Activated T-cell treated with anti-CD3 and anti-CD28 coated beads for 48 hours (primary cell): ENCODE measurements at regions not wholly inside any gene's neighbourhood (a gene's known extent, or its start where the extent isn't known, plus 50 kb on each side); places are given as distances from the start of the nearest gene placed in this dataset.

ENCODE experiments used
- DNase-seq: peaks from one replicate; pipeline ENCODE4 v3.0.0-alpha.2; 2020; ENCODE audit warnings: low read depth

DNA sequence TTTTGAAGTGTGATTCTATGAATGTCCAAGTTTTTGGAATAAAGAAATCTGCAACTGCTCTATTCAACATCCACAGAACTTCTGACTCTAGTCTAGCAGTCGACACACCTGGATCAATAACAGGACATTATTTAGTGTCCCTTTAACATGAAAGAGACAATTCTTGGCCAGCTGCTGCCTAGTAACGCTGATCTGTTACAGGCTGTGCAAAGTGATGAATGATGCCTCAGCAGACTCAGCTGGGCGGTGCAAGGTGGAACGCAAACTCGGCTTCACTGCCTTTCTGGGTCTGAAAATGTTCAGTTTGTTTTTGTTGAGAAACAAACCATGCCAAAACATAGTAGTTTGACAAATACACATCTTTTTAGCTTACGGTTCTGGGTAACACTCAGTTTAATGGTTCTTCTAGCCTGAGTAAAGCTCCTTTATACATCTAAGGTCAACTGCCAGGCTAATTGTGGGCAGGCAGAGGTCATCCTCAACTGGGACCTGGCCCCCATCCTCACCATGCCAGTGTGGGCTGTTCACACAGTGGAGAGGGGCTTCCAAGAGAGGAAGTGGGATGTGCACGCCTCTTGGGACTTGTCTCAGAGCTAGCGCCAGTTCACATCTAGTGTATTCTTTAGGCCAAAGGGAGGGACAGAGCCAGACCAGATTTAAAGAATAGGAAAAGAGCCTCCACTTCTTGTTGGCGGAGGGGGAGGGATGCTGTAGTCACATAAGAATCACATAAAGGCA is 879.7 kb downstream of the QKI start:
- no peak for DNase-seq

DNA sequence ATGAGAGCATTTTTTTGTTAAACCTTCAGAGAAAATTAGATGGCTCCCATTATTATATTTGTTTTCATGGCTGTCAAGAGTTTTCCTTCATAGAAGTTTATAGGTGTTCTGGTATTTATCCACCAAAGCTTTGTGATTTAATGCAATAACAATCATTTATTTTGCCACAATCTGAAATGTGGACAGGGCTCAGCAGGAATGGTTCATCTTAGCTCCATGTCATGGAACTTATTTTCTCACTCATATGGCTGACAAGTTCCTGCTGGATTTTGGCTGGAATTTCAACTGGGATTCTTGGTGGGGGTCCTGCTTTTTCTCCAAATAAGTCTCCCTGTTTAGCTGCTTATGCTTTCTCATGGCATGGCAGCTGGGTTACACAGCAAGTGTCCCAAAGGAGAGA is 876.7 kb downstream of the QKI start:
- no peak for DNase-seq

DNA sequence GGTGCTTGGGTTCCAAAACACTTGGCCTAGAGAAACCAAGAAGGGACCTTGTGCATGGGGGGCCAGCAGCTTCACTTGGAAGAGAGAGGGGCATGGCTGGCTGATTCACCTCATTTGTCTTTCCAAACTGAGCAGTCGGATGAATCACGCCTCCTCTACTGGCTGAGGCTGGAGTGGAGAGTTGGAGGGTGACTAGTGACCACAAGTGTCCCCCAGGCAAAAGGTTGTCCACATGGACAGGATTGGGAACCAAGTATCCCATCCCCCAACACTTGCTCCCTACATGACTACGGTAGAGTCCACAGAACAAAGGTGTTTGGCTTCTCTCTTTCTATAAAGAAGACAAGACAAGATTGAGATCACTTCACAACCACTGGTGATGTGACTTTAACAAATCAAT is 875.6 kb downstream of the QKI start:
- no peak for DNase-seq

DNA sequence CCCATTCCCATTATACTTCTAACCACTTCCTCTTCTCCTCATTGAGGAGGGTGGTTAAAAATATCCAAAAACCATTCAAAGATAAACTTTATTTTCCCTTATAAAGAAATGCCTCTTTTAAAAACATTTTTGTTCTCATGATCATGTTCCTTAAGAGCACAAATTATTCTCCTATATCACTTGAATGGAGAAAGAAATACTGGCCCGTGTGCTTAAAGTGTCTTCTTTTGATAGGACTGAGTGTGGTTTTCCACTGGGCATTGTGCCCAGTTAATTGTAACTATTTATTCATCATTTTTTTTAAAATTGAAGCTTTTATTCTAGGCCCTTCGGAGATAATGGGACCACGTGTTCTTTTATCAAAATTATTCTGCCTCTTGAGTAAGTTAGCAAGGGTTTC is 871.5 kb downstream of the QKI start:
- no peak for DNase-seq

DNA sequence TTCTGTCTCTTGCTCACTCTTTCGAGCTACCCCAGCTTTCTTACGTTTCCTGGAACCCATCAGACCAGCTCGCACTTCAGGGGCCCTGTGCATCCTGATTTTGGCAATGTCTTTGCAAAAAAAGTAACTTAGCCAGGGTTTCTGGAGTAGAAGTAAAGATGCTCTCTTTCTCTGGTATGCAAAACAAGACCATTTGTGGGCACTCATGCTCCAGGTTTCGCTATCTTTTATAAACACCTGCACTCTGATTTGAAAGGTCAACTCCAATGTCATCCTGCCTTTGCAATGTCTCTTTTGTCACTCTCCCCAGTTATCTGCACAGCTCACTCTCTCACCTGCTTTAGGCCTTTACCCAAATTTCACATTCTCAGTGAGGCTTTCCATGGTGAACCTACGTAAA is 869.1 kb downstream of the QKI start:
- DNase-seq, result no peak

DNA sequence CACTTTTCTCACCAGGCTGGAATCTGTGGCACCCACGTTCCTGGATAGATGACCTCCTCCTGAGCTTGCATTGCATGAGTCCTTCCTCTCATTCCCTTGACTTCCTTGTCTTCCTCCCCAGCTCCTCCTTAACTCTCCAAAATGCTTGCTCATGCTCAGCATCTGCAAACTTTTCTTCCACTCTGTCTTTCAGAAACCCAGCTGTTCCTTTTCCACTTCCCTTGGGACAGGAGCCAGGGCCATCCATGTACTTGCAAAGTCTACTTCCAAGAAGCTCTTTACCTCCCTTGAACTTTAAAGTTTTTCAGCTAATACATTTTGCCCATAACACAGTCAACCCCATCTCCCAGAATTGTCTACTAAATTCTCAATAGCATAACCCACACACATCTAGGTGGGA is 861.7 kb downstream of the QKI start:
- no peak for DNase-seq

DNA sequence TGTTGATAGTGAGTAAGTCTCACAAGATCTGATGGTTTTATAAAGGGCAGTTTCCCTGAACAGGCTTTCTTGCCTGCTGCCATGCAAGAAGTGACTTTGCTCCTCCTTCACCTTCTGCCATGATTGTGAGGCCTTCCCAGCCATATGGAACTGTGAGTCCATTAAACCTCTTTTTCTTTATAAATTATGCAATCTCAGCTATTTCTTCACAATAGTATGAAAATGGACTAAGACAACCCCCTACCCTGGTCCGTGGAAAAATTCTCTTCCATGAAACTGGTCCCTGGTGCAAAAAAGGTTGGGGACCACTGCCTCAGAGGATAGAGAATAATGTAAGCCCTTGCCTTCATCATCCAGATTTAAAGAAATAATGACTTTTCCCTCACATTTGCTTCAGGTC is 861.3 kb downstream of the QKI start:
- no peak for DNase-seq

DNA sequence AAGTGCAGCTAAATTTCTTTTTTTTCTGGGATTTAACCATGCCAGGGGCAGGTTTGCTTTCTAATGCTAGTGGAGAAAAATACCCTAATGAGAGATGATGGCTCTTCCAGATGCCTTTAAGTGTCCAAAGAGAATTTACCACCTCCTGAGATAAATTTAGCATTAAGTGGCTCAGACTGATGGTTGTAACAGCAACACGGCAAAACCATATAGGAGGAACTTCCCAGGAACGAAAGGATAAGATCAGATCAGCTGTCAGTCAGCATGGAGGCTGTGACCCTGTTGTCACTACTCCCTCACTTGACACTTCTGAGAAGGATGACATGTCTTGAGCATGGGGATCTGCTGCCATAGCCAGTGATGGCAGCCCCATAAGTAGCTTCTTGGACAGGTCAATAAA is 860.0 kb downstream of the QKI start:
- DNase-seq, result no peak

DNA sequence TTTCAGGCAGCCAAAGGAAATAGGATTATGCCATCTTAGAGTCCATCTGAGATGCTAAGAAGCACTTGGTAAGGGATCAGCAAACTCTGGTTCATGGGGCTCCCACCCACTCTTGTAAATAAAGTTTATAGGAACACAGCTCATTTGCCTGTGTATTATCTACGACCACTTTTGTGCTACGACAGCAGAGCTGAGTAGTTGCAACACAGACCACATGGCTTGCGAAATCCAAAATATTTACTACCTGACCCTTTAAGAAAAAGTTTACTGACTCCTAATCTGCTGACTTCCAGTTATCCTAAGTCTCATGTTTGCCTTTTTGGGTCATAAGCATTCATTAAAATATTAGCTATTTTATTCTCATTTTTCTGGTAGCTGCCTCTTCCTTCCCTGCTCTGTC is 859.0 kb downstream of the QKI start:
- no peak for DNase-seq

DNA sequence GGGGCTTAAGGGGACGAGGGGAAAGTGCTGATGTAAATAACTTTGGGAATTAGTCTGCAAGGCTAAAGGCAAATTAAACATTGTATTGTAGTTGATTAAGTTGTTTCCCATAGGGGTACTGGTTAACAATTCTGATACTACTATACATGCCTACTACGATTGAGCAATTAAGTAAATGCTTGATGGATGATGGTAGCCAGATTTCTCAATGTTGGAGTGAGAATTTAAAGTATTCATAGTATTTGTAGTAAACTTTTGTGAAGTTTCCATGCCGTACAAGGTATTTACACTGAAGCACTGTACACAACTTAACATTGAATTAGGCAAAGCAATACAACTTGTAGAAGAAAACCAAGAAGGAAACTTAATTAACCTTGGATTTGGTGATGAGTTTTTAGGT is 852.3 kb downstream of the QKI start:
- DNase-seq, result no peak

DNA sequence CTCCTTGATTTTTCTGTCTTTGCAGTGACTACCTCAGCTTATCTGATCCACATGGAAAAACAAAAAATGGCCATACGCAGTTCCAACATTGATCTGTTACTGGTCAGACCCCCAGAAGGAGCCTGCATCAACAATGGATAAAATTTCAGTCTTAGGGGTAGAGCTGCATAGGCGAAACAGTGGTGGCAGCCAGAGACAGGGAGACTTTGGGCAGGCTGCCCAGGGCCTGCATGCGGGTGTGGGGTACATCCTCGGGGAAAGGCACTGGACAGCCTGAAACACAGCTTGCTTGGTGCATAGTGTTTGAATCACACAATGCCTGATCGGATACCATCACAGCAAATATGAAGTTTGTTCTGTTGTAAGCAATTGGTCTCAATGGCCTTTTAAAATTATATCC is 847.8 kb downstream of the QKI start:
- DNase-seq, result no peak

DNA sequence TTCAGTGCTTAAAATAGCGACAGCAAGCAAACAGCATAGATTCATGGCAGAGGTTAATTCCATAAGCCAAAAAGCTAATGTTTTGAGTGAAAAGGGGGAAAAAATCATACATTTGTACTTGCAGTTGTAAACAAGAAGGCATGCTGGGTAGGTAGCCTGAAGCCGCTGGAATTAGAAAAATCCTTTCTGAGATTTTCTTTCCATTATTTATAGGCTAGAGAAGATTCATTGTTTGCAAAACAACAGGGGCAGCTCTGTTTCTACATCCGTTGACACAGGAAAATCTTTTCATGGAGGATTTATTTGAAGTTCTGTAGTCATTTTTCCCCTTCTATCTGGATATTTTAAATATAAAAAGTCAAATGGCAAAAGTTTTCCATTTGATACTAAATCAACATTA is 843.9 kb downstream of the QKI start:
- DNase-seq, result no peak

DNA sequence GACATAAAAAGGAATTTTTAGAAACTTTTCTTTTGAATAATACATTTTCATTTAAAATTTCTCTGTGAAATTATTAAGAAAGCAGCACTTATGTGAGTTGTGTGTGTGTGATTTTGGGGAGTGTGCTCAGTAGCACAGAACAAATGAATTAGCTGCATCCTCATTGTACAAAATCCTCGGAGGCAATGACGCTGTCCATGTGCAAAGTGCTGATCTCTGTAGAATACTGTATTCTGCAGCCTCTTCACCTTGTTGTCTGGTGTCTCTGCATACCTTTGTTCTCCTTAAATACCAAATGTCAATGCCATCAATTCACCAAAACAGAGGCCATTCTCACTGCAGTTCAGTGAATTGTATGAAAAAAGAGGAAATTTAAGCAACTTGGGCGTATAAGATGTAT is 838.4 kb downstream of the QKI start:
- DNase-seq, result no peak

DNA sequence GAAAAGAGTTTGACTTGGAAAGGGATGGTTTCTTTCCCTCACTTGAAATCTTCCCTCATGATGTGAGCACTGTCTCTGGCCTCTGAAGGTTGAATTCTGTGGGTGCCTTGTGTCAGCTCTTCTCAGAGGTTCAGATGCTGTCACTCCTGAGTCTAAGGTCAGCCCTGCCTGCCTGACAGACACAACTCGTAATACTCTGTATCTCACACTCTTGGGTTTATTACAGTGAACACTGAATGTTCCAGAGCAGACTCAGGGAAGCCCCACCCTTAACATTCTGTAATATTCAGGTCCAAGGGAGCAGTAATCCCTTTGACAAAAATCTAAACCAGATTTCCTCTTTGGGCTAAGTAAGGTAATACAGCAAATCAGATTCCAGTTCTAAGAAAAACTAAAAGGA is 837.8 kb downstream of the QKI start:
- no peak for DNase-seq

DNA sequence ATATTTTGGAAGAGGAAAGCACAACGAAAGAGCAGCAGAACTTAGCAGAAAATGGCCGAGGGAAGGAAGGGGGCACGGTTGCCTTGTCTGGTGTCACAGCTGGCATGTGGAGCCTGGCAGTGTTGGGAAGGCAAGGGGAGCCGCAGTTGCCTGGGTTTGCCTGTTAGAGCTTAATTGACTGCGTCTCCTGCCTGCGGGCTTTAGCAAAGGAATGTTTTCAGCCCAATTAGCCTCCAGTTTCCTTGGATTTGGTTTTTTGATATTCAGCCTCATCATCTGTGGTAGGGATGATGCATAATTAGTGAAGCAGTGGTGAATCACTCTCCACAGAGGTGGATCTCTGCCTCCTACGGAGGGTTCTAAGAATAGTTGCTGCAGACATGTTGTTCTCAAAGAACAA is 832.6 kb downstream of the QKI start:
- DNase-seq, result no peak

DNA sequence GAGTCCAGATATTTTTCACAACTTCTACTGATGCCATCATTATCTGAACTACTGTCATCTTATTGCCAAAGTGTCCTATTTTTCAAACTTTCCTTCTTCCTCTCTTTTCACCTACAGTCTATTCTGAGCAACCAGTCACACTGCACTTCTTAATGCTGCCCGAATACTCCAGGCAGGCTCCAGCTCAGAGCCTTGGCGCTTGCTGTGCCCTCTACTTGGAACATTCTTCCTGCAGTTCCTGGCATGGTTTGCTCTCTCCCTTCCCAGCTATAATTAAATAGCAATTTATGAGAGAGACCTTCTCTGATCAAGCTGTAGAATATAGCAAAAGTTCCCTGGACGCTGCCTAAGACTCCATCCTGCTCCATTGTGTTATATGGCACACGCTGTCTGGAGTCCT is 831.6 kb downstream of the QKI start:
- no peak for DNase-seq

DNA sequence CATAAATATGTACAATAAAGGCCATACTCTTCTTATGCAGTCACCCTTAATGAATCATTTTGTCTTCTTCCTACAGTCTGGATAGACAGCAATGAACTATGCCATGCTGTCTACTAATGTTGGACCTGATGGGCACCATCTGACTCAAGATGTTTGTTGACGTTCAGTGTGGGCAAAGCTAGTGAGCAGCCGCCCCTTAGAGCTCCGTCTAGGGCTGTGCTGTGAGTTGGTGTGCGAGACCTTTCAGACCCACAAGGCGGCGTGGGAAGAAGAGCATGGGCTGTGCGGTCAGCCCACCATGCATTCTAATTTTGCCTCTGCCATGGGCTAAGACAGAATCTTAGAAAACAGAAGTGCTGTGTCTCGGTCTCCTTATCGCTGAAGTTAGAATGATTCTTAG is 829.4 kb downstream of the QKI start:
- DNase-seq, result no peak

DNA sequence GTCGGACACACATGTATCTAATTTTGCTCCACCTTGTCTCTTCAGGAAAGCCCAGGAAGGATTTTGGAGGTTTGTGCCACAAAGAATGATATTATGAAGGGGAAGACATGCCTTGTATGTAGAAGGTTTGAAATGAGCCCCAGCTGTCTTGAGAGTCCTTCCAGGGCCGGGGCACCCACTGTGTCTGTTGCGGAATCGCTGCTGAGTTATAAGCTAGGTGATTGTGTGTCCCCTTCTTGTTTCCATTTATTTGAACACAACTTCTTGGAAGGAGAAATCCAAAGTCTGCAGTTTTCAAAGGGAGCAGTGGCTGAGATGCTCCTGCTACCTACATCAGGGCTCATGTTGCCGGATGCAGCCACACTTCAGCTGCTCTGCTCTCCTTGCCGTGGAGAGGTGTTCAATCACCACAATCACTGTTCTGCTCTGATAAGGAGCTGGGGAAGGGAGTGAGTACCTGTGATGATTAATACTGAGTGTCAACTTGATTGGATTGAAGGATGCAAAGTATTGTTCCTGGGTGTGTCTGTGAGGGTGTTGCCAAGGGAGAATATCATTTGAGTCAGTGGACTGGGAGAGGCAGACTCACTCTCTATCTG is 828.6 kb downstream of the QKI start:
- no peak for DNase-seq

DNA sequence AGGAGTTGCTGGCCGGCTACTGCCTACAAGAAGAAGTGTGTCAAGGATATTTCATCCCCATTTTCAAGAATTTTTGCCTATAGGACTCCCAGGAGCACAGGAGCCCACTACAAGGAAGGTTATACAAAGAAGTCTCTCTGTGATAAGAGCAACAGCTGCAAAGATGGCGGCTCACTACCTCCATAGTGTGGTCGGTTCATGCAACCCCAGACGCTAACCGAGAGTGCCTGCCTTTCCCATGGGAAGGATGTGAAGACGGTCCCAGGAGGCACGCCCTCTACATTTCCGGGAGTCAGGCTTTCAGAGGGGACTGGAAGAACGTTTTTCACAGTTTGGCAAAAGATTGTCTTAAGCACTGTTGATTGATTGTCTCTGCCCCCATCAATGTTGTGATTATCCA is 816.3 kb downstream of the QKI start:
- no peak for DNase-seq

DNA sequence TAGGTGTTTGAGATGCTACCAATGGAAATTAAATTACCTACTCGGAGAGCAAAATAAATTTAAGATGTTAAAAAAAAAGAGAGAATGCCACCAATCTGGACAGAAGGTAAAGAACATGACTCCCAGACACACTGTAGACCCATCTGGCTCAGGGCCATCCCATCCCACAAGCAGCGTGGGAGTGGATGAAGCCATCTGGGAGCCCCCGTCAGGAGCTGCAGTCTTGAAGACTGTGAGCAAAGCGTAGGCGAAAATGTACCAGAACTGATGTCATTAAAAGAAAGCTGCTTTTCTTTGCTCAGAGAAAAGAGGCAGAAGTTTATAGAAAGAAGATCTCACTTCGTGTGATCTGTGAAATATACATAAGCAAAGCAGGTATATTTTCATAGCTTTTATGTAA is 815.7 kb downstream of the QKI start:
- DNase-seq, result no peak

DNA sequence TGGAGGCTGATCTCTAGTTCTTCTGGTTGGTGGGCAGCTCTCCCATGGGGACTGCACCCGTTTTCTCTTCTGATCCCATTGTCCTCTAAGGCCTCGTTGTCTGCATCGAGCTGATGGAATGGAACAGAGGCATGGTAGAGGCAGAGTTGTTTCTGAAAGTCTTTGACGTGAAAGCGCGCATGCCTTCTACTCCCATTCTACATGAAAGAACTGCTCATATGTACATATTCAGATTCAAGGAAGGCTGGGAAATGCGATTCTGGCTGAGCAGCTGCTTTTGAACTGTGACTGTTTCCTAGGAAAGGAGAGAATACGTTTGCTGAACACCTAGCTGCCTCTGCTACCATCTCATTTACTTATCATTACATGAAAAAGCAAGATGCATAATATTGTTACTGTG is 815.2 kb downstream of the QKI start:
- no peak for DNase-seq

DNA sequence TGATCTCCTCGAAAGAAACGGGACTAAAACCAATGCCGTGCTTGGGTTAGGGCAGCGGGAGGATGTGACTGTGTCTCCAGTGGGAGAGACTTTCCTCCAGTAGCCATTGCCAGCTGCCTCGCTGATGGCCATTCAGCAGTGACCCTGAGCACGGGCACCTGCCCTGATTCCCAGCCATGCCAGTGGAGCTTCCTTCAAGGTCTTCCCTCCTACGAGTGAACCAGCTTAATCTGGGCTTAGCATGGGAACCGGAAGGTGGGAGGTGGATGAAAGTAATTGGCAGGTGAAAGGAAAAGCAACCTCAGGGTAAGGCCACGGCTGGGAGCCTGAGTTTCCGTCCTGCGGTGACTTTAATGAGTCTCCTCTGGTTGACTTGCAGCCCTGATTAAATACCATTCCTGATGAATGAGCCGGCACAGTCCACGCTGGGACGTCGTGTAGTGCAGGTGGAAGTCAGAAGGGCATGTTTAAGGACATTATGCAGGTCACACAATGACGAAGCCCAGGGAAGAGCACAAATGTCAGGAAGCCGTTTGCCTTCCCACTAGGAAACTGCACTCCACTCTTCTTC is 813.5 kb downstream of the QKI start:
- DNase-seq, result no peak

DNA sequence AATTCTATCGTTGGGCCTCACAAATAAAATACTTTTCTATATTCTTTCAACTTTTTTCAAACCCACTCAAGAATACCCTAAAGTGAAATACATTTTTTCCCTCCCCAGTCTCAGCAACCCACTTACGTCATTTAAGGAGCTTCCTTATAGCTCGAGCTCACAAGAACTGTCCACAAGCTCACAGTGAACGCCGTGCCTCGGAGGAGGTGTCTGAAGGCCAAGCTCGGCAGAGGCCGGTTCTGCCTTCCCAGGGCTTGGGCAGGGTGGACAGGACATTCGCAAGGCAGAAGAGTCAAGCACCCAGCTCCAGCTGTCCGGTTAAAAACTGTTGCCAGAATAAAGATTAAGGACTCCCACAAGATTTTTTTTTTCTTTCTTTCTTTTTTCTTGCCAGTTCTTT is 802.3 kb downstream of the QKI start:
- DNase-seq, result no peak

DNA sequence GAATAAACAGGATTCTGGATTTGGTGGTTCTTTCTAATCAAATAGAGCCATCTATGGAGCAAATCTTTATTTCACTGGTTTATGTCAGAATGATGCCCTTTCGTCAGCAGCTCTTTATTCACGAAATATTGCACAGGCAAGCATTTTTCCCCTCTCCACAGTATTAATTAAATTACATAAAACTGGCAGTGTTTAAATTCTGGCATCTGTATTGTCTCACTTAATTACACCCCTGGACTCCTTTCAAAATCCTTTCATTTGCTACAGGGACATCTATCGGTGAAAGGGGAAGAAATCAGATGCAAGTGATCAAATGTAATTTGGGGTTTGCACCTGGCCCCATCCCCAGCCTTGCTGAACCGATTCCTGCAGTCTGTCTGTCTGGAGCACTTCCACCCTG is 801.9 kb downstream of the QKI start:
- no peak for DNase-seq
